ENCODE measurements at regions not wholly inside any gene's neighbourhood (a gene's known extent, or its start where the extent isn't known, plus 50 kb on each side); places are given as distances from the start of the nearest gene placed in this dataset.

DNA sequence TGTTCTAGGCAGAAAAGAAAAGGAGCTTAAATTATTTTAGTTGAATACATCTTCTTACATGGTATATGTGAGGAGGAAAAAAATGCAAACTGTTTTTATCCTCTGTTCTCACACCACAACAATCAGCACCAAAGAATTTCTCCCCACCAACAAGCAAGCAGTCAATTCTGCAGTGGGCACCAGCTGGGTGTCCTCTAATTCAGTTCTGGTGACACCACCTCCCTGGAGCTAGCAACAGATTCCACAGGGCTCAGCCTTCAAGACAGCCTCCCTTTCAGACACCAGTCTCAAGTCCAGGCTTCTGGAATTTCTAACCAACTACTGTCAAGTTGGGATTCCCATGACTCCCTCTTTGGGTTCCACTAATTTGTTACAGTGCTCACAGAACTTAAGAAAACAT is 490.2 kb upstream of the IGFBP3 start:
- TF ChIP-seq POLR2AphosphoS5 (IDR thresholded peaks at IDR 0.05; ENCODE audit: low read depth, low read length) (no peak), TAF1 (IDR thresholded peaks at IDR 0.05; ENCODE audit: borderline replicate concordance, insufficient read depth, low read length) (no peak), SIN3A (IDR thresholded peaks at IDR 0.05; ENCODE audit: borderline replicate concordance, insufficient read depth, low read length) (no peak), FOXP2 (optimal IDR thresholded peaks at IDR 0.05; ENCODE audit: borderline replicate concordance, extremely low read depth, extremely low read length, insufficient read depth) (no peak)
- TF ChIP-seq, protein P1, sequence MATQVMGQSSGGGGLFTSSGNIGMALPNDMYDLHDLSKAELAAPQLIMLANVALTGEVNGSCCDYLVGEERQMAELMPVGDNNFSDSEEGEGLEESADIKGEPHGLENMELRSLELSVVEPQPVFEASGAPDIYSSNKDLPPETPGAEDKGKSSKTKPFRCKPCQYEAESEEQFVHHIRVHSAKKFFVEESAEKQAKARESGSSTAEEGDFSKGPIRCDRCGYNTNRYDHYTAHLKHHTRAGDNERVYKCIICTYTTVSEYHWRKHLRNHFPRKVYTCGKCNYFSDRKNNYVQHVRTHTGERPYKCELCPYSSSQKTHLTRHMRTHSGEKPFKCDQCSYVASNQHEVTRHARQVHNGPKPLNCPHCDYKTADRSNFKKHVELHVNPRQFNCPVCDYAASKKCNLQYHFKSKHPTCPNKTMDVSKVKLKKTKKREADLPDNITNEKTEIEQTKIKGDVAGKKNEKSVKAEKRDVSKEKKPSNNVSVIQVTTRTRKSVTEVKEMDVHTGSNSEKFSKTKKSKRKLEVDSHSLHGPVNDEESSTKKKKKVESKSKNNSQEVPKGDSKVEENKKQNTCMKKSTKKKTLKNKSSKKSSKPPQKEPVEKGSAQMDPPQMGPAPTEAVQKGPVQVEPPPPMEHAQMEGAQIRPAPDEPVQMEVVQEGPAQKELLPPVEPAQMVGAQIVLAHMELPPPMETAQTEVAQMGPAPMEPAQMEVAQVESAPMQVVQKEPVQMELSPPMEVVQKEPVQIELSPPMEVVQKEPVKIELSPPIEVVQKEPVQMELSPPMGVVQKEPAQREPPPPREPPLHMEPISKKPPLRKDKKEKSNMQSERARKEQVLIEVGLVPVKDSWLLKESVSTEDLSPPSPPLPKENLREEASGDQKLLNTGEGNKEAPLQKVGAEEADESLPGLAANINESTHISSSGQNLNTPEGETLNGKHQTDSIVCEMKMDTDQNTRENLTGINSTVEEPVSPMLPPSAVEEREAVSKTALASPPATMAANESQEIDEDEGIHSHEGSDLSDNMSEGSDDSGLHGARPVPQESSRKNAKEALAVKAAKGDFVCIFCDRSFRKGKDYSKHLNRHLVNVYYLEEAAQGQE (IDR thresholded peaks at IDR 0.05; ENCODE audit: insufficient read depth in 1 of 2, low read depth in 2 of 2, low read length in 2 of 2), result no peak
